GM12875 (cell line): ENCODE measurements at regions not wholly inside any gene's neighbourhood (a gene's known extent, or its start where the extent isn't known, plus 50 kb on each side); places are given as distances from the start of the nearest gene placed in this dataset.

Experiments
- H3K4me3 ChIP-seq: one replicate; pipeline ENCODE4 v1.5.1; 2011; ENCODE audit warnings: low read depth, low read length, control low read depth
- CTCF ChIP-seq: IDR thresholded peaks from 2 replicates; pipeline ENCODE4 v1.5.1; 2011; ENCODE audit warnings: low read depth, mild to moderate bottlenecking, control low read depth, inconsistent platforms, low read length, moderate library complexity, borderline replicate concordance; ENCODE audit not compliant: insufficient read depth

GRCh38 chr5:125139590-125139989 is 393.2 kb upstream of the ZNF608 start:
- no peak overlapping the region for H3K4me3 ChIP-seq
- no peak for TF ChIP-seq CTCF

- H3K4me3 ChIP-seq: no peak overlapping the region
- TF ChIP-seq CTCF: no peak
These were observed 393.8 kb upstream of the ZNF608 start for GRCh38 chr5:125140220-125140619.

- TF ChIP-seq CTCF: no peak
- H3K4me3 ChIP-seq: no peak overlapping the region
These were observed 394.4 kb upstream of the ZNF608 start for GRCh38 chr5:125140855-125141254.

- H3K4me3 ChIP-seq: no peak overlapping the region
- no peak for TF ChIP-seq CTCF
These were observed 396.0 kb upstream of the ZNF608 start for GRCh38 chr5:125142458-125142857.

- TF ChIP-seq CTCF: no peak
- H3K4me3 ChIP-seq: no peak overlapping the region
These were observed 396.6 kb upstream of the ZNF608 start for GRCh38 chr5:125143011-125143410.

GRCh38 chr5:125148076-125148475 is 401.6 kb upstream of the ZNF608 start:
- TF ChIP-seq CTCF: no peak

GRCh38 chr5:125148706-125149105 is 402.3 kb upstream of the ZNF608 start:
- TF ChIP-seq CTCF: no peak
- no peak overlapping the region for H3K4me3 ChIP-seq

More at GRCh38 chr5:125148076-125148475, 401.6 kb upstream of the ZNF608 start:
- no peak overlapping the region for H3K4me3 ChIP-seq
